ENCODE measurements at regions not wholly inside any gene's neighbourhood (a gene's known extent, or its start where the extent isn't known, plus 50 kb on each side); places are given as distances from the start of the nearest gene placed in this dataset.
A peak's percentile ranks its signal among the peaks of the same experiment; 100 is the strongest.

GRCh38 chr9:18384066-18384465 is 89.9 kb upstream of the ADAMTSL1 start:
- no peak for DNase-seq

- peak in 1 of 56 donors; percentile 18 for DNase-seq
Measured at GRCh38 chr9:18385696-18386490, 88.1 kb upstream of the ADAMTSL1 start.

- no peak for DNase-seq
Measured at GRCh38 chr9:18390393-18390792, 83.6 kb upstream of the ADAMTSL1 start.

- DNase-seq: peak in 19 of 56 donors; percentile 1 to 54 (median 10)
Measured at GRCh38 chr9:18393340-18394130, 80.4 kb upstream of the ADAMTSL1 start.

GRCh38 chr9:18394847-18395351 is 79.1 kb upstream of the ADAMTSL1 start:
- DNase-seq: no peak

- DNase-seq: no peak
Measured at GRCh38 chr9:18396102-18396728, 77.7 kb upstream of the ADAMTSL1 start.

- DNase-seq: no peak
Measured at GRCh38 chr9:18397076-18397475, 76.9 kb upstream of the ADAMTSL1 start.

- DNase-seq: no peak
Measured at GRCh38 chr9:18398038-18398437, 75.9 kb upstream of the ADAMTSL1 start.

GRCh38 chr9:18404434-18405029 is 69.4 kb upstream of the ADAMTSL1 start:
- DNase-seq: peak in 1 of 56 donors; percentile 1

GRCh38 chr9:18405240-18405639 is 68.7 kb upstream of the ADAMTSL1 start:
- no peak for DNase-seq

GRCh38 chr9:18410983-18411382 is 63.0 kb upstream of the ADAMTSL1 start:
- DNase-seq: no peak

GRCh38 chr9:18421391-18421790 is 52.6 kb upstream of the ADAMTSL1 start:
- no peak for DNase-seq

GRCh38 chr9:18422296-18423036 is 51.5 kb upstream of the ADAMTSL1 start:
- DNase-seq: no peak

- no peak for DNase-seq
Measured at GRCh38 chr9:18423791-18424531, 50.0 kb upstream of the ADAMTSL1 start.
